SHP77 treated with DMSO at 0.1 percent for 48 hours (cell line): ENCODE measurements at regions not wholly inside any gene's neighbourhood (a gene's known extent, or its start where the extent isn't known, plus 50 kb on each side); places are given as distances from the start of the nearest gene placed in this dataset.

Source experiments
- DNase-seq: peaks from one replicate; lab custom pipeline; 2025; lab: John Stamatoyannopoulos, UW

DNA sequence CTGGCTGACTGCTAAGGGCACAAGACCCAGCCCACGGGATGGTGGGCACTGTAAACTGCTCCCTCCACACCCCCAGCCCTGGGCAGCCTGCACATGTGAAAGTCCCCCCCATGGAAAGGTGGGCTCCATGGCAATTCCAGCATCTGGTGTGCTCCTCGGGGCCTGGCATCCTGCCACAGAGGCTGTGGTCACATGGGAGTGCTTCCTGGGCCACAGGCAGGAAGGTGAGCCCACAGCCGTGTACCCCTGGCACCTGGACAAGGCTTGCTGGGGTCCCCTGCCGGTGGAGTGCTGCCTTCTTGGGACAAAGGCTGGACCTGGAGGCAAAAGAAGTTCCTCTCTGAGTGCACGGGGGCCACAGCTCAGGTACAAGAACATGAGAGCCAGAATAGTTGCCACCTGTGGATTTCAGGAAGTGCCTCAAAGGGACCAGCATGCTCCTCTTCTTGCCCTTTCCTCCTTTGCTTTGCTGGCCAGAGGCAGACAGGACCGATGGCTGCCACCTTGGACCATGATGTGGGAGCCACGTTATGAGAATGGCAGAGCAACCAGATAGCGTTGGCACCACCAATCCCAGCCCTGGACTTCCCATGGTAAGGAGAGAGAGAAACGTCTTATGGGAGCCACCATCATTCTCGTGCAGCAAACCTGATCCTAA, 120.2 kb upstream of the MLN start:
- no peak for DNase-seq

- no peak for DNase-seq
These were observed 117.9 kb upstream of the MLN start for GRCh38 chr6:33921745-33922144.

DNA sequence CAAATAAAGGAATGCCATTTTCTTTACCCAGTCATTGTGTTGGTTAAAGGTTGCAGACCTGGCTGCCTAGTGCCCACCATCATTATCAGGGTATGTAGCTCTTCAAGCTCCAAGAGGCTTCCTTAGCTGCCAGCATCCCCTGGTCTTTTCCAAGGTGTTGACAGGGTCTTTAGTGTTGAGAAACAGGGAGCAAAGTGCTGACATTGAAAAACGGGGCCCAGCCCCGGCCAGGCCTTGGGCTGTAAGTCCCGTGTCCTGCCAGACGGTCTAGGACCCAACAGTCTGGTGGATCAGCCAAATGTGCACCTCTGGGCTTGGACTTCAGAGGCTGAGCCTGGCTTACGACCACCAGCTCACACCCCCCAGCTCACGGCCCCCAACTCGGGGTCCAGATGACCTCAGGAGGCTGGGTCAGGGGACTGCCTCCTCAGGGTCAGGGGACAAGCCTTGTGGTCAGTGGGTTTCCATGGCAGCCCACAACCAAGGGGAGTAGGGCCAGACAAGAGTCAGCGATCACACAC, 114.4 kb upstream of the MLN start:
- DNase-seq: no peak

GRCh38 chr6:33915134-33915533, 111.3 kb upstream of the MLN start:
- DNase-seq: no peak

- no peak for DNase-seq
These were observed 110.8 kb upstream of the MLN start for GRCh38 chr6:33914645-33915044.

GRCh38 chr6:33912195-33912594, 108.4 kb upstream of the MLN start:
- DNase-seq: no peak

GRCh38 chr6:33911488-33911887, 107.7 kb upstream of the MLN start:
- DNase-seq: no peak

DNA sequence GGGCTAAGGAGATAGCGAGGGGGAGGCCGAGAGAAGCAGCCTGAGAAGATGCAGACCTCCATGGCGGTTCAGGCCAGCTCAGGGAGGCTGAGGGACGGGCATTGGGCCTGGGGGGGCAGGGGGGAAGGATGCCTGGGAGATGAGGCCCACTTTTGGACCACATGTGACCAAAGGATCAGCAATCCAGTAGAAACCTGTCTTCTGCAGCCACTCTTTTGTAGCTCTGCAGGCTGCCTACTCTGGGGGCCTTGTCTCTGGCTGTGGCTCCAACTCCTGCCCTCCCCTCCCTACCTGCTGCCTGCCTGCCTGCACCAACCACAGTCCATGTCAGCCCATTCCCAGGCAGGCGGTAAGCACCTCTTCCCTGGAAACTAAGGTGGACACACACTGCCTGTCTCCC, 106.8 kb upstream of the MLN start:
- DNase-seq: no peak

GRCh38 chr6:33909737-33910136, 105.9 kb upstream of the MLN start:
- no peak for DNase-seq

- DNase-seq: no peak
These were observed 104.2 kb upstream of the MLN start for GRCh38 chr6:33908025-33908424.

- no peak for DNase-seq
These were observed 103.4 kb upstream of the MLN start for GRCh38 chr6:33907227-33907626.

DNA sequence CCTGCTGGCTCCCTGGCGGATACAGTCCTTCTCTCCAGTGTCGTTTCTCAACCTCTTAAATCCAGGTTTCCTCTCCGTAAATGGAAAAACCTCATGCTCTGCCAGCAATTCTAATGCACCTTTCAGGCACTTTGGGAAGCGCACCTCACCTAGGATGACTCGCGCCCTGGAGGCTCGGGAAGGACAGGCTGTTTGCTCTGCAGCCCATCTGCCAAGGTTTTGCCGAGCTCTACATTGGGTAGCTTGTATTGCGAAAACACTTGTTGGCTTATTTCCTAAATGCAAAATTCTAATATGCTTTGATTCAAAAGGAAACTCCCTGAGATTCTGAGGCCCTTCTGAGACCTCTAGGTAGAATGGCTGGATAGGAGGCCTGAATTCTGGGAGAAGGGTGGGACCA, 102.6 kb upstream of the MLN start:
- no peak for DNase-seq

DNA sequence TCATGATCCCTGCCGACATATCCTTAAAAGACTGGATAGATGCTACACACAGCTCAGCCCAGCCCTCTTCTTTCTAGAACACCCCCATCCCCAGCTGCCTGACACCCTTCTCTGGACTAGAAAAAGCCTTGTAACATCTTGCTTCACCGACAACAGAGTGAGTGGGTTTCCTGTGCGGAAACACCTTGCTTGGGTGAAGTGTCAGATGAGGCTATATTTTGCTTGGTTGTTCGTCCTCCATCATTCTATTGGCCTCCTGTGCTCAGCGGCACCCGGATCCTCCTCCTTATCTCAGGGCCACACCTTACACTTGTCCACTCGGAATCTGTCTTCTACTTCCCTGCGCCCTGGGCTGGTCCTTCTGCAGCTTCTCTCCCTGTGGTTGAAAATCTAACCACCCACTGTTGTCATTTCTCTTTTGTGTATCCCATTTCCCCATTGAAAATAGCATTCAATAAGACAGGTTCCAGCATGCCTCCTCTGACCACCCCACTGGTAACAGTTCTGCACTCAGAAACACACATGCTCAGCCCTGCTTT, 101.3 kb upstream of the MLN start:
- DNase-seq: no peak

DNA sequence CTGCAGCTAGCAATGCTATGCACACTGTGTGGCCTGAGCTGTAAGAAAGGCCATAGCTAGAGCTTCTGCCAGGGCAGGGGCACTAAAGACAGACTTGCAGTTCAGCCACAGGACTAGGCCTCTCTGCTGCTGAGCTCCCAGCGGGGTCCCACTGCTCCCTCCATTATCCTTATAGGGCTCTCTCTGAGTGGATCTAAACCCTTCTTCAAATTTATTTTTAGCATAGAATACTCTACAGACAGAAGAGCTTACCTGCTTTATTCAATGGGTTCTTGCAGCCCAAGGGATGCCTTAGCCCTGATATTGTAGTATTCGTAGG, 100.9 kb upstream of the MLN start:
- no peak for DNase-seq

GRCh38 chr6:33904050-33904746, 100.4 kb upstream of the MLN start:
- no peak for DNase-seq

GRCh38 chr6:33903579-33903978, 99.8 kb upstream of the MLN start:
- no peak for DNase-seq

DNA sequence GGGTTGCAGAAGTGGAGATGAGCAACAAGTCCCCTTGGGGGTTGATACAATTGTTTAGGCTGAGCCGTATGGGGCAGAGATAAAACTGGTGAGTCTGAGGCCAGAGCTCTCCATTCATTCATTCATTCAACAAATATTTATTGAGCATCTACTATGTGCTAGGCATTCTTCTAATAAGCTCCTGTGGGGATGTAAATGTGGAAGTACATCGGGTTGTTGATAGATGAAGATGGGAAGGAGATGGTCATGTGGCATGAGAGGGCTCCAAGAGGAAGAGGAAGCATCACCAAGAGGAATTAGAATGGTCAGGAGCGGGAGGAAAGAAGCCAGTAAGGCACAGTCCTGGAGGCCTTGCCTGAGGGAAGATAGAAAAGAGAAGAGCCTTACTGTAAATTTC, 98.7 kb upstream of the MLN start:
- no peak for DNase-seq

- no peak for DNase-seq
These were observed 98.1 kb upstream of the MLN start for GRCh38 chr6:33901822-33902456.

DNA sequence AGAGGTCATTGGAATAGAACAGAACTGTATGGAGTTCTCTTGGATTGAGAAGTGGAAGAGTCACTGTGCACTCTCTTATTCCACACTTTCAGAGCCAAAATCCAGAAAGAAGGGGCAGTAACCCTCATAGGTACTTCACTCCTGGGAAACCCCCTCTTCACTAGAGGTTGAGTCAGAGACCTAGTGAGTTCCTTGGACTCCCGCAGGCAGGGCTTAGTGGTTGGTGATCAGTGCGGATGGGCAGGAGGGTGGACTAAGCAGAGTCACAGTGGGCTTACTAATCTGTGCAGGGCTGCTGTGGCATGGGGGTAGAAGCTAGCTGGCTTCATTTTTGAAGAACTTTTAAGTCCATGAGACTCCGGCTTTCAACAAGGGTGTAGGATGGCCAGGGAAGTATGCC, 95.0 kb upstream of the MLN start:
- DNase-seq: no peak

DNA sequence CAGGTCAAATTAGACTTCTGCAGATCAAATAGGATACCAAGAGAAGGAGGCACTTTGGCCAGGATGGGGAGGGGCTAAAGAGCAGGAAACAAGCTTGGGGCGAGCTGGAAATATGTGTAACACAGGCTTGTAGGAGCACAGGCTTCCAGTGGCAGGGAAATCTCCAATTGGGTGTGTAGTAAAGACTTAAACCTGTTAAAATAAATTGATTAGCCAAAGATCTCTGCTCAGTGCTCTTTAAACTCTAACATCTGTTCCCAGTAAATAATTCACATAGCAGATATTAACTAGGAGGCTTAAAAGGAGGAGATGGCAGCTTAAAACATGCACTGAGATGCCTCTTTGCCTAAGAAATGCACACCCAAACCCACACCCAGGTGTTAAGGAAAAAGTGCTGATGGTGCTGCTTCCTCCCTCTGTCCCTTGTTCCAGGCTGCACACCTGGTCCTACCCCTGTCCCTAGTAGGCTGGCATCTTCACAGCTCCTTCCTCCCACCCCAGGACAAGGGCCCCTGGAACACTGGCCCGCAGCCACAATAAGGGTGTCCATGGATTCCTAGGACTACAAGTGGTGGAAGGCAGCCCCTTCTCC, 93.5 kb upstream of the MLN start:
- DNase-seq: no peak

DNA sequence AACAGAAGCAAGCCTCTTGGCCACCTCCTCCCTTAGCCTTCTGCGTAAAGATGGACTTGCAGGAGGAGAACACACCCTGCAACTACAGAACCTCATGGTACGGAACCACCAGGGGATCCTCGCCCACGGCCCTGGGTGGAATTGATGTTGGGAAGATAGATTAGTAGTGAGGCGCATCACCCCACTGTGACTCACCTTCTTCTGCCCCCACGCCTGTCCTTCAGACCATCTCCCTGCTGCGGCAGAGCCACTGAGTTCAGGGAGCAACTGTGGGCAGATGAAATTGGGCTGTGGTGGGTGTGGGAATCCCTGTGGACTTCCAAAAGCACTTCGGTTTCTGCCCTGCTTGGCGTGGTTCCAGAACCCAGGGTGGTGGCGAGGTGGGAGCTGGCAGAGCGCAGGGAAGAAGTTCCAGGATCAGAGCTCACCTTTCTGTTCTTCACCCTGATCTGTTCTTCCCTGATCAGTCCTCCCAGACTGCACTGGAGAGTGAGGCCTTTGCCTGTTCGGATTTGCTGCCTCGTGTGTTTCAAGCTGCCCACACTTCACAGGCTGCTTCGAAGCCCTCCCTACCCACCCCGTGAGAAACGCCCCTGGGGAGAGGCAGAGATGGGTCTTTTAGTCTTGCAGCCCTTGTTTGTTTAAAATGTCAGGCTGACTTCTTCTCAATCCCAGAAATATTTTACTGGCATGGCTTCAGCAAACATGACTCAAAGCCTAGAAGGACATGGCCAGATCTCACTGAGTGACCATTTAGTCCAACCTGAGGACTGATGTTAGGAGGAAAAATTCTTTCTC, 92.8 kb upstream of the MLN start:
- no peak for DNase-seq

- DNase-seq: no peak
These were observed 92.2 kb upstream of the MLN start for GRCh38 chr6:33895988-33896387.
